ENCODE measurements at regions not wholly inside any gene's neighbourhood (a gene's known extent, or its start where the extent isn't known, plus 50 kb on each side); places are given as distances from the start of the nearest gene placed in this dataset.

GRCh38 chr9:81132796-81133195 lies 556.6 kb downstream of the TLE1 start:
- no peak for DNase-seq (ENCODE audit: low spot score)
- no peaks in the 10 kb centered on the region for H3K27me3 ChIP-seq (ENCODE audit: insufficient read depth, poor library complexity, severe bottlenecking)
- H3K9me3 ChIP-seq (ENCODE audit: severe bottlenecking): no peaks in the 10 kb centered on the region
- H3K27ac ChIP-seq (ENCODE audit: poor library complexity, severe bottlenecking): no peak overlapping the region
- no peaks in the 10 kb centered on the region for H3K36me3 ChIP-seq (ENCODE audit: low read depth)
- no peaks in the 10 kb centered on the region for H3K4me1 ChIP-seq (ENCODE audit: insufficient read depth, poor library complexity, severe bottlenecking)
- no peak for TF ChIP-seq CTCF (IDR thresholded peaks at IDR 0.05; ENCODE audit: poor library complexity, severe bottlenecking)
- H3K4me3 ChIP-seq (ENCODE audit: severe bottlenecking): no peak overlapping the region
- ATAC-seq (ENCODE audit: low read depth): no peak

GRCh38 chr9:81132318-81132717 lies 557.0 kb downstream of the TLE1 start:
- Histone ChIP-seq H3K4me3 (ENCODE audit: severe bottlenecking) (no peak overlapping the region), H3K36me3 (ENCODE audit: low read depth) (no peaks in the 10 kb centered on the region), H3K27me3 (ENCODE audit: insufficient read depth, poor library complexity, severe bottlenecking) (no peaks in the 10 kb centered on the region), H3K4me1 (ENCODE audit: insufficient read depth, poor library complexity, severe bottlenecking) (no peaks in the 10 kb centered on the region), H3K9me3 (ENCODE audit: severe bottlenecking) (no peaks in the 10 kb centered on the region), H3K27ac (ENCODE audit: poor library complexity, severe bottlenecking) (no peak overlapping the region)
- ATAC-seq (ENCODE audit: low read depth) (no peak), DNase-seq (ENCODE audit: low spot score) (no peak)
- no peak for TF ChIP-seq CTCF (IDR thresholded peaks at IDR 0.05; ENCODE audit: poor library complexity, severe bottlenecking)

GRCh38 chr9:81128701-81129100 lies 560.6 kb downstream of the TLE1 start:
- DNase-seq (ENCODE audit: low spot score) (no peak), ATAC-seq (ENCODE audit: low read depth) (no peak)
- Histone ChIP-seq H3K27ac (ENCODE audit: poor library complexity, severe bottlenecking) (no peak overlapping the region), H3K9me3 (ENCODE audit: severe bottlenecking) (no peaks in the 10 kb centered on the region), H3K4me1 (ENCODE audit: insufficient read depth, poor library complexity, severe bottlenecking) (peaks cover 14% of the 10 kb centered on the region), H3K4me3 (ENCODE audit: severe bottlenecking) (no peak overlapping the region), H3K27me3 (ENCODE audit: insufficient read depth, poor library complexity, severe bottlenecking) (no peaks in the 10 kb centered on the region), H3K36me3 (ENCODE audit: low read depth) (no peaks in the 10 kb centered on the region)
- TF ChIP-seq CTCF (IDR thresholded peaks at IDR 0.05; ENCODE audit: poor library complexity, severe bottlenecking): no peak

GRCh38 chr9:81125446-81126092 lies 563.8 kb downstream of the TLE1 start:
- no peak for TF ChIP-seq CTCF (IDR thresholded peaks at IDR 0.05; ENCODE audit: poor library complexity, severe bottlenecking)

GRCh38 chr9:81123526-81123925 lies 565.8 kb downstream of the TLE1 start:
- no peak for DNase-seq (ENCODE audit: low spot score)
- H3K27ac ChIP-seq (ENCODE audit: poor library complexity, severe bottlenecking): no peak overlapping the region
- peaks cover 14% of the 10 kb centered on the region for H3K4me1 ChIP-seq (ENCODE audit: insufficient read depth, poor library complexity, severe bottlenecking)
- no peaks in the 10 kb centered on the region for H3K36me3 ChIP-seq (ENCODE audit: low read depth)
- no peaks in the 10 kb centered on the region for H3K9me3 ChIP-seq (ENCODE audit: severe bottlenecking)
- TF ChIP-seq CTCF (IDR thresholded peaks at IDR 0.05; ENCODE audit: poor library complexity, severe bottlenecking): no peak
- no peaks in the 10 kb centered on the region for H3K27me3 ChIP-seq (ENCODE audit: insufficient read depth, poor library complexity, severe bottlenecking)
- ATAC-seq (ENCODE audit: low read depth): no peak
- H3K4me3 ChIP-seq (ENCODE audit: severe bottlenecking): no peak overlapping the region

More at GRCh38 chr9:81125446-81126092, 563.8 kb downstream of the TLE1 start:
- peak; percentile 96 for ATAC-seq (ENCODE audit: low read depth)
- Histone ChIP-seq H3K4me3 (ENCODE audit: severe bottlenecking) (no peak overlapping the region), H3K36me3 (ENCODE audit: low read depth) (no peaks in the 10 kb centered on the region), H3K27ac (ENCODE audit: poor library complexity, severe bottlenecking) (peak overlapping the region; percentile 90), H3K9me3 (ENCODE audit: severe bottlenecking) (no peaks in the 10 kb centered on the region), H3K27me3 (ENCODE audit: insufficient read depth, poor library complexity, severe bottlenecking) (no peaks in the 10 kb centered on the region), H3K4me1 (ENCODE audit: insufficient read depth, poor library complexity, severe bottlenecking) (peaks cover 14% of the 10 kb centered on the region)
- DNase-seq (ENCODE audit: low spot score): no peak

All from RWPE2 (cell line).